NCI-H1105 (cell line): ENCODE measurements at regions not wholly inside any gene's neighbourhood (a gene's known extent, or its start where the extent isn't known, plus 50 kb on each side); places are given as distances from the start of the nearest gene placed in this dataset.

ENCODE experiments used
- DNase-seq: peaks from one replicate; lab custom pipeline; 2025; lab: John Stamatoyannopoulos, UW

DNA sequence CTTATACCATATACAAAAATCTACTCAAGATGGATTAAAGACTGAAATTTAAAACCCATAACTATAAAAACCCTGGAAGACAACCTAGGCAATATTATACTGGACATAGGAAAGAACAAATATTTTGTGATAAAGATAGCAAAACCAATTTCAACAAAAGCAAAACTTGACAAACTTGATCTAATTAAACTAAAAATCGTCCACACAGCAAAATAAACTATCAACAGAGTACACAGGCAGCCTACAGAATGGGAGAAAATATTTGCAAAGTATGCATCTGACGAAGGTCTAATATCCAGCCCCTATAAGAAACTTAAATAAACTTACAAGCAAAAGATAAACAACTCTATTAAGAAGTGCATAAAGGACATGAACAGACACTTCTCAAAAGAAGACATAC, 240.1 kb downstream of the HGF start:
- DNase-seq = no peak

DNA sequence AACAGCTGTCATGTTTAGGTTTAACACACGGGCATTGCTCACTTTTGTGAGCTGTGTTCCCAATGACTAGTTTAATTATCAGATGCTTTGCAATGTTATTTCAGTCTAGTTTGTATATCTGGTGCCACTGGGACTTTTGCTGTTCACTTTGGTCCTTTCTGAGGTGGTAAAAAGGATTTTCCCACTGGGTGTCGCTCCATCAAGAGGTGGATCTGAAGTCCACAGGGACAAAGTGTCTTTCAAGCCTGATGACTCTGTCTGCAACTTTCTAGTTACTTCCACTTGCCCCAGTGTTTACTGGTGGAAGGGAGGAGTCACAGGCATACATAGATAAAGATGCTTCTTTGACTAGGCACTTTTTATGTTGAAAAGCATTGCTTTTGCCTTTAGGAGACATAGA, 242.2 kb downstream of the HGF start:
- DNase-seq = no peak

DNA sequence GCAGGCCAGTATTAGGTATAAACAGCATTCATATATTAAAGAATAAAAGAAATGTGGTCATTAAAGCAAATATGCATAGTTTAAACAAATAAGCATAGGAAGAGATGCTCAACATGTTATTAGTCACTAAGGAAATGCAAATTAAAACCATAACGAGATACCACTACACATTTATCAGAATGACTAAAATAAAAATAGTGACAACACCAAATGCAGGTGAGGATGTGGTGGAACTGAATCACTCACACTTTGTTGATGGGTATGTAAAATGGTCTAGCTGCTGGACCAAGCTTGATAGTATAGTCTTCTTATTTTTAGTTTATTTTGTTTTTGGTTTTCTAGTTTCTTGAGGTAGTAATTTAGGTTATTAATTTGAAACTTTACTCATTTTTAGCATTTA, 242.9 kb downstream of the HGF start:
- DNase-seq = no peak

DNA sequence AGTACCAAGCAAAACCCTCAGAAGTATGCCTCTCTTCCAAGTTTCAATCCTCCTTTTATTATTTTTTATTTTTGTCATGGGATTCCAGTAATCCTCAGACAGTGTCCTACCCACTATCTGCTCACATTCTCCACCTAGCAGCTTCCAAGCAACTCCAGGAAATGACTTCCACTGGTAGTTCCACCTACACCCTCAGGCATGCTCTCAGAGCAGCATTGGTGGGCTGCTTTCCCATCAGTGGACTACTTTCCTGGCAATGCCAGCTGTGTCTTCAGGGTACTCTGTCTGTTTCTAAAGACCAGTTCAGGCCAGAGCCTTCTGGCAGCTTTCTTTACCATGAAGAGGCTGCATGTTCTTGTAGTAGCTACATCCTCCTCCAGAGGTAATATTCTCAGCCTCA, 244.0 kb downstream of the HGF start:
- DNase-seq = no peak

DNA sequence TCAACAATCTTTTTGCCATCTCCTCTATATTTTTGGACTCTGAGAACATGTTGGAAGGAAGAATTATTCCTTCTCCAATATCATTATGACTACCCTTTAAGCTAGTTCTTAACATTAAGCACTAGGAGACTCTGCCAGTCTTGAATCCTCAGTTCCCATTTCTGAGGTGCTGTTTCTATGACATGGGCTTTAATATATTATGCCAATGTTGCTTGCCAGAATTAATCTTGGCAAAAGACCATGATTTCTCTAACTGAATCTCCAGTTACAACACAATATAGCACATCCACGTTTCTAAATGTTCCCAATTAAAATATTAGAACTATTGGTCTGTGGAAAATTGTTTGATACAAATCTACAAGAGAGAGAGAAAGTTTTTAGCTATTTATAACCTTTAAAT, 250.0 kb downstream of the HGF start:
- no peak for DNase-seq

GRCh38 chr7:81516898-81517297, 252.9 kb downstream of the HGF start:
- no peak for DNase-seq

- DNase-seq = no peak
Observed at GRCh38 chr7:81515009-81515408, 254.8 kb downstream of the HGF start.

DNA sequence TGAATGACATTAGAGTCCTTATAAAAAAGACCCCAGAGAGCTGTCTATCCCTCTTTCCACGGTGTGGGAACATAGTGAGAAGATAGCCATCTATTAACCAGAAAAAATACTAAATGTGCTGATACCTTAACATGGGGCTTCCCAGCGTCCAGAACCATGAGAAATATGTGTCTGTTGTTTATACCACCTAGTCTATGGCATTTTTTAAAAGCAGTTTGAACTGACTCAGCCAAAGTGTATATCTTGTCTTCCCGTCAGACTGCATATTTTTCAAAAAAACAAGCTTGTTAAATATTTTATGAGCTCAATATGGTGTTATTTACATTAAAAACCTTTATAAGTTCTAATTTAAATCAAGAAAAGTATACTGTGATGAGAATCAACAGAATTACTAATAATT, 255.3 kb downstream of the HGF start:
- no peak for DNase-seq

DNA sequence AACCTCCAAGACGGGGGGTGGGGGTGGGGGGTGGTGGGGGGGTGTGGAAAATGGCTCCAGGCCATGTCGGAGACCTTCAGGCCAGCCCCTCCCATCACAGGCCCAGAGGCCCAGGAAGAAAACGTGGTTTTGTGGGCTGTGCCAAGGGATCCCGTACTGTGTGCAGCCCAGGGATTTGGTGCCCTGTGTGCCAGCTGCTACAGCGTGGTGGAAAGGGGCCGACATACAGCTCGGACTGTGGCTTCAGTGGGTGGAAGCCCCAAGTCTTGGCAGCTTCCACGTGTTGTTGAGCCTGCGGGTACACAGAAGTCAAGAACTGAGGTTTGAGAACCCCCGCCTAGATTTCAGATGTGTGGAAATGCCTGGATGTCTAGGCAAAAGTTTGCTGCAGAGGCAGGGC, 259.7 kb downstream of the HGF start:
- no peak for DNase-seq

DNA sequence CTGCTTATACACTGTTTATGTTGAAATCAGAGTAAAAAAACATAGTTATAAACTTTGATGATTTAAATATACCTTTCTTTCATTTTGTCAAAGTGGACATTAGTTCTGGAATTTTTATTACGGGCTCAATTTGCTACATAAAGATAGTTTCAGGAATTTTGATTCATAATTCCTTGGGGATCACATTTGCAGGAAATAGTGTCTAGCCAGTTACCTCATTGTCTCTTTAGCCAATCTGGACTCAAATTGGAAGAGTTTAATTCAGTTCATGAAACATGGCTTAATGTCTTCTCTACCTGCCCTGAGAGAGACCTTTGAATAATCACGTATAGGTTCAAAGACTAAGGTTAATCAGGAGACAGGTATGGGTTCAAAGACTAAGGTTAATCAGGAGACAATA, 262.6 kb downstream of the HGF start:
- no peak for DNase-seq

DNA sequence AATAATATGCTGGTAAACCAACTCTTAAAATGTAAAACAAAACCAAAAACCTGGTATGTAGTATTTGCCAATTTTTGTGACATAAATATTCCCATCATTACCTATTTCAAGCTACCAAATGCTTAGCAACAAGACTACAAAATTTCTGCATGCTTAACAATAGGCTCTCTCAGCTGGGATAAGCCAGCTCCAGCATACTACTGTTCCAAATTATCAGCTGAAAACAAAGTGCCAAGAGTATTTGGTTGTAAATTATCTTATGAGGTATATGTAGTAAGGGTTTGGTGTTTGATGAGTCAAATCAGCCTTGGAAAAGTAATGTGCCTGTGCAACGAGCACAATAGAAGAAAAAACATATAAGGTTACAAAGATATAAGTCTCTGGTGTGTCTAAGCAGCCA, 263.2 kb downstream of the HGF start:
- DNase-seq = no peak

DNA sequence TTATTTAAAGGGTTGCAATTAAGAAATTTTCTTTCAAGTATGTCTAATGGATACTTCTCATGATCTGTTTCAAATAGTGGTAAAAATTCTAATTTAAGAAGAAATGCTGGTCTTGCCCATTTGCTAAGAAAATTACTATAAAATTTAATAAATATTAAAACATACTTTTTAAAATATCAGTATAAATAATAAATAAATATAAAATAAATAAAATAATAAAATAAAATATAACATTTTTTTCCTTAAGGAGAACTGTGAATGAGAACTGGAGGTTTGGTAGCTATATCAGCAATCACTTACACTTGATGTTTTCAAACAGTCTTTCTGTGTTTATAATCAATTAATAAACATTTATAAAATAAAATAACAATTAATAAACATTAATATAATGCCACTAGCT, 266.1 kb downstream of the HGF start:
- no peak for DNase-seq

GRCh38 chr7:81503336-81503735, 266.5 kb downstream of the HGF start:
- no peak for DNase-seq

DNA sequence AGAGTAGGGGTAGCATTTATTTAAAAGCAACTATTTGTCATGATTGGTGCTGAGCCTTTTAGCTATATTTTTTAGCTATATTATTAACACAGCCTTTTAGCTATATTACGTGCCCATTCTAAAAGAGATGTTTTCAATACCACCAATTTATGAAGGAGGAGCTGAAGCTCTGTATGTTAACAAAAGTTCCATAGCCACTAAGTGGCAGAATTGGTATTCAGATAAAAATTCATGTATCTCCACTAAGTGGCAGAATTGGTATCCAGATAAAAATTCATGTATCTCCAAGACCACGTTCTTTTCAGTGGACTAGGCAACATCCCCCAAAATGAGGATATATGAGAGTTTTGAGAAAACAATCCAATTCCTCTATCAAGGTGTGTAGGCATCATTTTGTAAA, 268.6 kb downstream of the HGF start:
- DNase-seq = no peak

DNA sequence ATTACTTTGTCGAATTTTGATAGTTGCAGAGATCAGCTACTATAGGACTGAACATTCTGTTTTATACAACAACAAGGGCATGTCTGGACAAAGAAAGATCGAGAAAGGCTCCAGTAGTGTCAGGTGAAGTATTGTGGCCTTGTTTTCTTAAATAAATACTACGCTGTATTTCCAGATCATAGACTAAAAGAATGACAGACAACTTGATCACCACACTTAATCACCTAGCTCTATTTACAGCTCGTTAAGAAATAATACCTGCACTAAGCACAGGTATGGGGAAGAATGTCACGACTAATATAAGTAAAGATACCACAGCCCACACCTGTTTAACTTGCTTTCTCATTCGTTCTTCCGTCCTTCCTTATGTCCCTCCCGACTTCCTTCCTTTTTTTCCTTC, 269.2 kb downstream of the HGF start:
- DNase-seq = no peak

- DNase-seq = peak; percentile 72
Observed at GRCh38 chr7:81499262-81500116, 270.4 kb downstream of the HGF start.

DNA sequence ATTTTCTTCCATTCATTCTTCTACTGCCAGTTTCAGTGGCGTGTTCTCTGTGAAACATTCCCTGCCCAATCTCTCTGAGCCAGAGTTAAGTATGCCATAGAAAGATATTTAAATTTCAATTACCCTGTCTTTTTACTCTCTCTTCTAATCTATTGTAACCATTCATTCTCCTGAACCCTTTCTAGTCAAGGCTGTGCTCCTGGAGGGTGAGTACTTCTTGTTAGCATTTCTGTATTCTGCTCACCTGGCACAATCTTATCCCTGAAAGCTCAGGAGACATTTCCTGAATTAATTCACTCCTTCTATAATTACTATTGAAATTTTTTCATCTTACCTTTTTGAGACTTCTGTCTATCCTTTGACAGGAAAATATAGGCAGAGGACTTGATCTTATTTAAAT, 271.7 kb downstream of the HGF start:
- no peak for DNase-seq

DNA sequence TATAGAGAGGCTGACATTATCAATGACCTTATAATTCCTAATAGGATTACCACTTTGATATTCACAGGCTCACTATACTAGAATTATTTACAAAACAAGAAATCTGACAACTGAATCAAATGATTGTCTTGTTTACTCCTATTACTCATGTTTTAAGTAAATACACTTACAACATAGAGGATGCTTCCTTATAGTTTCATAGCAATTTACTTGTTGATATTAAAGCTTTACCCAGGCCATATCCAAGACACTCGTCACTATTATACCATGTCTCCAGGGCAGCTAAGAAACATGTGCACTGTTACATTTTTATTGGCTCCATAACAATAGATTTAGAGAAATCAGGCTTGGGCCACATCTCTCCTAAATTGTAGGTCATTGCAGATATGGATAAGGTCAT, 276.9 kb downstream of the HGF start:
- DNase-seq = no peak

DNA sequence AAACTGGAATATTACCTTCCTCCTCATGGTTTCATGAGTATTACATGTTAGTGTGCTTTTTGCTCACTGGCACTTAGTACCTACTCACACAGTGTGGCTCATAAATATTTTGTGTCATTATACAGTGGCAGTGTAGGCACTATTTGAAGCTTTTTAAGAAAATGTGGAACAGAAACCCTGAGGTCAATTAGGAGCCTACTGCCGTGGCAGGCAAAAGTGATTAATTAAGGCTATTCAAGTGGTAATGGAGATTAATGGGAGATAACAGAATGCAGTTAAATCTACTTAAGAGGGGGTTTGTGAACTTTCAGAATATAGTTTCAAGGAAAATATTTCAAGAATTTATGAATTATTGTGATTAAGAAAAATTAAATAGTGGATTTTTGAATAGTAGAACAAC, 277.6 kb downstream of the HGF start:
- DNase-seq = no peak

- no peak for DNase-seq
Observed at GRCh38 chr7:81491573-81491972, 278.3 kb downstream of the HGF start.

- DNase-seq = no peak
Observed at GRCh38 chr7:81488210-81488609, 281.6 kb downstream of the HGF start.

GRCh38 chr7:81487516-81487915, 282.3 kb downstream of the HGF start:
- DNase-seq = no peak

GRCh38 chr7:81484261-81484660, 285.6 kb downstream of the HGF start:
- DNase-seq = no peak

GRCh38 chr7:81482600-81483186, 287.2 kb downstream of the HGF start:
- DNase-seq = peak; percentile 16
